Mesendoderm (in vitro differentiated cells): ENCODE measurements at regions not wholly inside any gene's neighbourhood (a gene's known extent, or its start where the extent isn't known, plus 50 kb on each side); places are given as distances from the start of the nearest gene placed in this dataset.
"Not testable (repeated sequence)": the region's sequence is repeated elsewhere in the genome, so short reads cannot be mapped to it uniquely, and the experiment has no call there.

Experiments
- DNase-seq: peaks from one replicate; pipeline ENCODE4 v3.0.0; 2013
- H2AK5ac ChIP-seq: 2 replicates; pipeline ENCODE4 v1.6.1; 2013; ENCODE audit warnings: low read length, inconsistent platforms
- H2BK120ac ChIP-seq: 2 replicates; pipeline ENCODE4 v1.6.1; 2013; ENCODE audit warnings: low read depth, mild to moderate bottlenecking, low read length, moderate library complexity, mixed read lengths
- H2BK15ac ChIP-seq: replicated peaks from 2 replicates; pipeline ENCODE4 v1.6.1; 2013; ENCODE audit warnings: low read depth, mild to moderate bottlenecking, moderate library complexity
- H2BK5ac ChIP-seq: 2 replicates; pipeline ENCODE4 v1.6.1; 2013; ENCODE audit warnings: low read length, inconsistent platforms
- H3K18ac ChIP-seq: 2 replicates; pipeline ENCODE4 v1.6.1; 2013; ENCODE audit warnings: mild to moderate bottlenecking, low read length, mixed read lengths
- H3K23ac ChIP-seq: one replicate; pipeline ENCODE4 v1.6.1; 2013; ENCODE audit warnings: low read length
- H3K27ac ChIP-seq: 2 replicates; pipeline ENCODE4 v1.5.1; 2013; ENCODE audit warnings: low read depth, mild to moderate bottlenecking, inconsistent platforms, low read length, moderate library complexity
- H3K27me3 ChIP-seq: 2 replicates; pipeline ENCODE4 v1.6.1; 2013; ENCODE audit warnings: low read length, control low read depth, mild to moderate bottlenecking, inconsistent platforms; ENCODE audit not compliant: insufficient read depth, poor library complexity
- H3K36me3 ChIP-seq: 2 replicates; pipeline ENCODE4 v1.6.1; 2013; ENCODE audit warnings: low read length, inconsistent platforms; ENCODE audit not compliant: control insufficient read depth, insufficient read depth
- H3K4ac ChIP-seq: one replicate; pipeline ENCODE4 v1.6.1; 2013; ENCODE audit warnings: low read depth, mild to moderate bottlenecking, low read length, moderate library complexity
- H3K4me1 ChIP-seq: 2 replicates; pipeline ENCODE4 v1.6.1; 2013; ENCODE audit warnings: low read depth, low read length, inconsistent platforms; ENCODE audit not compliant: control insufficient read depth
- H3K4me2 ChIP-seq: 2 replicates; pipeline ENCODE4 v1.6.1; 2013; ENCODE audit warnings: low read length
- H3K4me3 ChIP-seq: 2 replicates; pipeline ENCODE4 v1.5.1; 2013; ENCODE audit warnings: mild to moderate bottlenecking, low read length
- H3K56ac ChIP-seq: one replicate; pipeline ENCODE4 v1.6.1; 2013; ENCODE audit warnings: low read length
- H3K79me1 ChIP-seq: 2 replicates; pipeline ENCODE4 v1.6.1; 2013; ENCODE audit warnings: low read length, inconsistent platforms
- H3K79me2 ChIP-seq: 2 replicates; pipeline ENCODE4 v1.6.1; 2013; ENCODE audit warnings: mild to moderate bottlenecking, low read length; ENCODE audit not compliant: control insufficient read depth, insufficient read depth
- H3K9ac ChIP-seq: 2 replicates; pipeline ENCODE4 v1.6.1; 2013; ENCODE audit warnings: low read length, inconsistent platforms
- H4K5ac ChIP-seq: one replicate; pipeline ENCODE4 v1.6.1; 2013; ENCODE audit warnings: low read length
- H4K8ac ChIP-seq: one replicate; pipeline ENCODE4 v1.6.1; 2013; ENCODE audit warnings: low read depth, mild to moderate bottlenecking, control low read depth, low read length, moderate library complexity
- WGBS: extraction: QIAGEN DNeasy Blood & Tissue Kit; methylation state at CpG from one replicate; pipeline ENCODE4 v1.1.7; 2013; ENCODE audit warnings: low lambda C conversion rate, missing lambda C conversion rate; ENCODE audit not compliant: insufficient coverage; ENCODE audit errors: extremely low coverage; 5-methylcytosine and 5-hydroxymethylcytosine counted together

DNA sequence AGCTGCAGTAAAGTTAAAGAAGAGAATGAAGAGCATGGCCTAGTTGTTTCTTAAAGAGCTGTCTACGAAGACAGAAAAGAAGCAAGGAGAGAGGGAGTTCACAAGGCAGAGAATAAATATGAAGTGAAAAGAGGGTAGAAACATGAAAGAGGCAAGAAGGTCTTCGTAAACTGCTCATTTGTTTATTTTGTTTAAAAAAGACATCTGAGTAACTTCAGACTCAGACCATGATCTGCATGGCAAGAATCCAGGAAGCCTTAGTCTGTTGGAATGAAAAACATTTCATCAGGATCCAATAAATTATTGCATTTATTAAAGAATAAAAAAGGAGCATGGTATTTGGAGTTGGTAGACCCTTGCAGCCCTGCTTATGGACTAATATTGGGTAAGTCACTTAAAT is 151.1 kb downstream of the SEM1 start:
- Histone ChIP-seq H3K9ac (no peak overlapping the region), H3K4me2 (no peak overlapping the region), H3K23ac (no peak overlapping the region), H2BK120ac (no peak overlapping the region), H3K56ac (no peak overlapping the region), H4K8ac (no peak overlapping the region), H3K27ac (no peak overlapping the region), H3K79me2 (no peaks in the 10 kb centered on the region), H3K18ac (no peak overlapping the region), H4K5ac (no peak overlapping the region), H2AK5ac (no peak overlapping the region), H3K4me1 (no peaks in the 10 kb centered on the region), H2BK5ac (no peak overlapping the region), H3K27me3 (no peaks in the 10 kb centered on the region), H3K4me3 (no peak overlapping the region), H3K79me1 (no peaks in the 10 kb centered on the region), H3K4ac (no peak overlapping the region), H3K36me3 (no peaks in the 10 kb centered on the region), H2BK15ac (no peak overlapping the region)
- DNase-seq = no peak
- WGBS = no CpG with 5 or more reads among the region's 2 CpGs

DNA sequence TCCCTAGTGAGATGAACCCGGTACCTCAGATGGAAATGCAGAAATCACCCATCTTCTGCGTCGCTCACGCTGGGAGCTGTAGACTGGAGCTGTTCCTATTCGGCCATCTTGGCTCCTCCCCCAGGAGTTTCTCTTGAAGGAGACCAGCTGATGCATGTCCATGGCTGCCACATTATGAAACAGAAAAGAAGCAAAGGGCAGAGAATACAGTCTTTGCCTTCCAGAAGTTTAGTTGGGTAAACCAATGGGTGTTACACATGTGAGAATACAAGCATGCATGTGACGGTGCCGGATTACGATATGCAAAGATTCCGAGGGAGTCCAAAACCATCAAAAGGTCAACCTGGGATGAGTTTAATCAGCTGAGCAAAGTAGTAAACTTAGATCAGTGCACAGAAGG is 151.6 kb downstream of the SEM1 start:
- WGBS = no CpG with 5 or more reads among the region's 9 CpGs

GRCh38 chr7:96557598-96557997 is 152.0 kb downstream of the SEM1 start:
- H3K27me3 ChIP-seq, H3K4me1 ChIP-seq, H2AK5ac ChIP-seq, H3K79me2 ChIP-seq, H3K23ac ChIP-seq, H4K8ac ChIP-seq, H3K56ac ChIP-seq, H2BK120ac ChIP-seq, H3K4me3 ChIP-seq, H3K4ac ChIP-seq, H4K5ac ChIP-seq, DNase-seq, H3K27ac ChIP-seq, H3K4me2 ChIP-seq, H3K36me3 ChIP-seq, H2BK5ac ChIP-seq, H2BK15ac ChIP-seq, H3K18ac ChIP-seq, H3K79me1 ChIP-seq, H3K9ac ChIP-seq: not testable (repeated sequence)
- WGBS = no CpG with 5 or more reads among the region's 13 CpGs

More for the DNA sequence above, 151.6 kb downstream of the SEM1 start:
- DNase-seq = no peak
- Histone ChIP-seq H3K23ac (no peak overlapping the region), H3K36me3 (no peaks in the 10 kb centered on the region), H3K4me2 (no peak overlapping the region), H3K79me2 (no peaks in the 10 kb centered on the region), H2BK5ac (no peak overlapping the region), H2AK5ac (no peak overlapping the region), H3K9ac (no peak overlapping the region), H4K5ac (no peak overlapping the region), H3K4ac (no peak overlapping the region), H4K8ac (no peak overlapping the region), H3K56ac (no peak overlapping the region), H2BK15ac (no peak overlapping the region), H3K27me3 (no peaks in the 10 kb centered on the region), H3K18ac (no peak overlapping the region), H3K27ac (no peak overlapping the region), H3K4me3 (no peak overlapping the region), H2BK120ac (no peak overlapping the region), H3K4me1 (no peaks in the 10 kb centered on the region), H3K79me1 (no peaks in the 10 kb centered on the region)

DNA sequence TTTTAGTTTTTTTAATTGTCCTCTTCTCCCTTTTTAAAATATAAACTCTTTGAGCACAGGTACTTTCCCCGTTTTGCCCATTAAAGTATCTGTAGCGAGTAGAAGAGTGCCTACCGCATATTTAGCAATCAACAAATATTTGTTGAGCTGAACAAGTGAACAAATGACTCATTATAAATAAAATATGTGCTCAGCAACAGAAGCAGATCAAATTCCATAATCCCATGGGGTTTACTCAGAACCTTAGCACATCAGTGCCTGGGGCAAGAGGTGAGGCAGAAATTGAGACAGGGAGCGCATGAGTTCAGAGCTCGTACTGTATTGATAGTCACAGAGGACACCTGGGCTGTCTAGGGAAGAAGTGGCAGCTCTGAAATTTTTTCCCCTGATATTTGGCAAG is 161.0 kb downstream of the SEM1 start:
- H3K23ac ChIP-seq = no peak overlapping the region
- no peaks in the 10 kb centered on the region for H3K36me3 ChIP-seq
- no peak overlapping the region for H3K56ac ChIP-seq
- H3K79me1 ChIP-seq = no peaks in the 10 kb centered on the region
- H2BK5ac ChIP-seq = no peak overlapping the region
- no peaks in the 10 kb centered on the region for H3K4me1 ChIP-seq
- no peaks in the 10 kb centered on the region for H3K27me3 ChIP-seq
- H3K18ac ChIP-seq = no peak overlapping the region
- no peak overlapping the region for H3K9ac ChIP-seq
- no peak overlapping the region for H3K4me3 ChIP-seq
- DNase-seq = no peak
- H2AK5ac ChIP-seq = no peak overlapping the region
- H4K5ac ChIP-seq = no peak overlapping the region
- H3K4ac ChIP-seq = no peak overlapping the region
- H4K8ac ChIP-seq = no peak overlapping the region
- H3K79me2 ChIP-seq = no peaks in the 10 kb centered on the region
- H2BK15ac ChIP-seq = no peak overlapping the region
- no peak overlapping the region for H3K4me2 ChIP-seq
- WGBS = no CpG with 5 or more reads among the region's 5 CpGs
- H3K27ac ChIP-seq = no peak overlapping the region
- H2BK120ac ChIP-seq = no peak overlapping the region

- Histone ChIP-seq H2BK120ac (no peak overlapping the region), H2AK5ac (no peak overlapping the region), H3K18ac (no peak overlapping the region), H3K9ac (no peak overlapping the region), H3K4me2 (no peak overlapping the region), H3K4ac (no peak overlapping the region), H4K5ac (no peak overlapping the region), H3K79me2 (no peaks in the 10 kb centered on the region), H3K79me1 (no peaks in the 10 kb centered on the region), H3K23ac (no peak overlapping the region), H2BK5ac (no peak overlapping the region), H3K56ac (no peak overlapping the region), H4K8ac (no peak overlapping the region), H3K4me1 (no peaks in the 10 kb centered on the region), H3K27me3 (no peaks in the 10 kb centered on the region), H3K4me3 (no peak overlapping the region), H2BK15ac (no peak overlapping the region), H3K36me3 (no peaks in the 10 kb centered on the region), H3K27ac (no peak overlapping the region)
- no CpG with 5 or more reads among the region's 3 CpGs for WGBS
- no peak for DNase-seq
Measured at GRCh38 chr7:96547371-96547811, 162.3 kb downstream of the SEM1 start.

DNA sequence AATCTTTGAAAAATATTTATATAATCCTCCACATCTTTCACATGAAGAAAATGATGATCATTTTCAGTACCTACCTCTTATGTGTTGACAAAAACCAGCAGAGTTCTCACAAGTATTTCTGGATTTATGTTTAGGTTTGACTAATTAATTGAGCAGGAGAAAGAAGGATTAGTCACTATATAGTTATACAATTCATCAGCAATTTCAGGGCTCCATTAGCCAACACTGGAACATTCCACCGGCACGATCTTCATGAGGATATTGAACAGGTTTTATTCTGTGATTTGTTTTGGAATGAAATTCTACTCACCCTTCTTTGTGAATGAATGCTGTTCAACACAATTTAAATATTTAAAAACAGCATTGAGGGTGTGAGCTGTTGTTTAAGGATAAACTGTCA is 163.2 kb downstream of the SEM1 start:
- Histone ChIP-seq H3K27me3 (no peaks in the 10 kb centered on the region), H3K4ac (no peak overlapping the region), H3K79me1 (no peaks in the 10 kb centered on the region), H3K4me1 (no peaks in the 10 kb centered on the region), H3K56ac (no peak overlapping the region), H3K23ac (no peak overlapping the region), H3K36me3 (no peaks in the 10 kb centered on the region), H4K5ac (no peak overlapping the region), H4K8ac (no peak overlapping the region), H3K4me3 (no peak overlapping the region), H3K4me2 (no peak overlapping the region), H3K27ac (no peak overlapping the region), H2BK5ac (no peak overlapping the region), H3K9ac (no peak overlapping the region), H2BK120ac (no peak overlapping the region), H2BK15ac (no peak overlapping the region), H3K79me2 (no peaks in the 10 kb centered on the region), H2AK5ac (no peak overlapping the region), H3K18ac (no peak overlapping the region)
- no CpG with 5 or more reads among the region's 2 CpGs for WGBS
- no peak for DNase-seq
